Stimulated activated CD4-positive, alpha-beta T cell treated with anti-CD3 and anti-CD28 coated beads, Interleukin-4, amount 100 ng/mL, for 4 hours (primary cell): ENCODE measurements at regions not wholly inside any gene's neighbourhood (a gene's known extent, or its start where the extent isn't known, plus 50 kb on each side); places are given as distances from the start of the nearest gene placed in this dataset.
"Not testable (repeated sequence)": the region's sequence is repeated elsewhere in the genome, so short reads cannot be mapped to it uniquely, and the experiment has no call there.

Experiments used
- DNase-seq, 2 experiments: peaks; one replicate each; pipeline ENCODE4 v3.0.0-alpha.2; 2020

- DNase-seq: no peak
Measured at GRCh38 chr19:27885359-27885758, 1327.6 kb downstream of the UQCRFS1 start.

- no peak for DNase-seq
Measured at GRCh38 chr19:27884376-27884775, 1328.6 kb downstream of the UQCRFS1 start.

GRCh38 chr19:27881213-27881612 is 1331.7 kb downstream of the UQCRFS1 start:
- no peak for DNase-seq

DNA sequence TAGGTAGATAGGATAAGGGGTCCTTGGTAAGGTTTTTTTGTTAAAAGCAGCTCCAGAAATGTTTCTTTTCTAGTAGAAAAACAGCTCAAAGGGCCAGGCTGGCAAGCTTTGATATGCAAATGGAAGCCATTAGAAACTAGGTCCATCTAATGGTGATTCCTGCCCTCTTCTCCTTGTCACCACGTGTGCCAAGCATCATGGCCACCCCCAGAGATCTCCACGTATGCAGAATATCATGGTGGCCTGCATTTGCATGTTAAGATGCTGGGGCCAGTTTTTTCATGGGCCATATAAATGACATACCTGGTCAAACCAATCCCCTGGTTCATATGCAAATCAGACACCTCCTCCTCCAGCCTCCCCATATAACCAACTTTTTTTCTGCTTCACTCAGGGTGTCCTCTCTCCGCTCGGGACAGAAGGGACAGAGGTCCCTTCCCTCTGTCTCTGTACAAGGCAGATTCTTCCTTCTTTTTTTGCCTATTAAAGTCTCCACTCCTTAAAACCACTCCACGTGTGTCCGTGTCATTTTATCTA is 1335.9 kb downstream of the UQCRFS1 start:
- DNase-seq: no peak

DNA sequence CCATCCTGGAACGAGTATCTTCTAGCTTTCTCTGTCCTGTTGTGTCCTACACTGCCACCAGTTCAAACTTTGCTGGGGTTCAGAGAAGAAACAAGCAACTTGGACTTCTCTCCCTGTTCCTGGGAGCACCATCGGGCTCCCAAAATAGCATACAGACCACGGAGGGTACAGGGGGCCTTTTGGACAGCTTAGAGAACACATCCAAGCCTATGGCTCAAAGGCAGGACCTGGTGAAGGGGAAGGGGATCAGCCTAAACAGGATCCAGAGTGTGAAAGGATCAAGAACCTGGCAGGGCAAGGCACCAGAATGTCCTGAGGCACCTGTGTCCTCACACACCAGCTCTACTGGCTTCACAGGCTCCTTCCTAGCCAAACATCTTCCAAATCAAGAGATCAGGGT is 1336.5 kb downstream of the UQCRFS1 start:
- no peak for DNase-seq

DNA sequence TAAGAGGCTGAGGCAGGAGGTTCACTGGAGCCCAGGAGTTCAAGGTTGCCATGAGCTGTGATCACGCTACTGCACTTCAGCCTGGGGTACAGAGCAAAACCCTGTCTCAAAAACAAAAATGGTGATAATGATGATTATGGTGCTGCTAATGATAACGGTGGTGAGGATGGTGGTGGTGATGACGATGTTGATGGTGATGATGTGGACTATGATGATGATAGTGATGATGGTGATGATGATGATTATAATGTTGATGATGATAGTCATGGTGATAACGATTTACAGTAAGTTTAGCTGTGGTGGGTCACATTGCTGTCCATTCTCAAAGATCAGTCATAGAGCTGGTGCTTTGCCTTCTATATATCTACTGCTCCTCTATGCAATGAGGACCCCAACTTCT is 1340.6 kb downstream of the UQCRFS1 start:
- DNase-seq: no peak

GRCh38 chr19:27870293-27870692 is 1342.7 kb downstream of the UQCRFS1 start:
- DNase-seq: no peak

DNA sequence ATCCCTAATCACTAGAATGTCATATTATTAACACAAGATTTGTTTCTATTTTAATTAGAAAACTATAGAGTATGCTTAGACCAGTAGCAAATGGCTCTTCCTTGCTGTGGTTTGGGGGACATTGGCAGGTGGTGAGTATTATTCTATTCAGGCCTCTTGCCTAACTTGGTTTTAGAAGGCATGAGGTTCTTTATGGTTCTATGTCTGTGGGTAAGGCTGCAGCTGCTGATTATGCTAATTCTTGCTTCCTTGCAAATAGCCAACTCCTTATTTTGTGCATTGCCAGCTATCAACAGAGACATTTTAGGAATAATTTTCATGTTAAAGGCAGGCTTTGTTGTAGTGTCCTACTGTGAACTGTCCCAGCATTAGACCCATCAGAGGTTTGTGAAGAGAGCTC is 1344.9 kb downstream of the UQCRFS1 start:
- DNase-seq: no peak

DNA sequence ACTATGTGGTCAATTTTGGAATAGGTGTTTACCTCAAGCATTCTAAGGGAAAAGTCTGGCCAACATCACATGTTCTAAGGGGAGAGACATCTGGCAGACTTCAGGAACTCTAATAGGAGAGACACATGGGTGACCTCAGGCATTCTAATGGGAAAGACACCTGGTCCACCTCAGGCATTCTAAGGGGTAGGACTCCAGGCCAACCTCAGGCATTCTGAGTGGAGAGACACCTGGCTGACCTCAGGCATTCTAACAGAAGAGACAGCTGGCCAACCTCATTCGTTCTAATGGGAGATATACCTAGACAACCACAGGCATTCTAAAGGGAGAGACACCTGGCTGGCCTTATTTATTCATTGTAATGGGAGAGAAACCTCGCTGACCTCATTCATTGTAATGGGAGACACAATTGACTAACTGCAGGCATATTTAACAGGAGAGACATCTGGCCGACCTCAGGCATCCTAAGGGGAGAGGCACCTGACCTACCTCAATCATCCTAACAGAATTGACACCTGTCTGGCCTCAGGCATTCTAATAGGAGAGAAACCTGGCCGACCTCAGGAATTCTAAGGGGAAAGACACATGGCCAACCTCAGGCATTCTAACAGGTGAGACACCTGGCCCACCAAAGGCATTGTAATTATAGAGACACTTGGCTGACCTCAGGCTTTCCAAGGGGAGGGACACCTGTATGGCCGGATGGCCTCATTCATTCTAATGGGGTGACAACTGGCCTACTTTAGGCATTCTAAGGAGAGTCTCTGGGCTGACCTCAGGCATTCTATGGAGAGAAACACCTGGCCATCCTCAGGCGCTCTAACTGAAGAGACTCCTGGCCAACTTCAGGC is 1346.8 kb downstream of the UQCRFS1 start:
- no peak for DNase-seq

GRCh38 chr19:27861411-27861975 is 1351.5 kb downstream of the UQCRFS1 start:
- no peak for DNase-seq

DNA sequence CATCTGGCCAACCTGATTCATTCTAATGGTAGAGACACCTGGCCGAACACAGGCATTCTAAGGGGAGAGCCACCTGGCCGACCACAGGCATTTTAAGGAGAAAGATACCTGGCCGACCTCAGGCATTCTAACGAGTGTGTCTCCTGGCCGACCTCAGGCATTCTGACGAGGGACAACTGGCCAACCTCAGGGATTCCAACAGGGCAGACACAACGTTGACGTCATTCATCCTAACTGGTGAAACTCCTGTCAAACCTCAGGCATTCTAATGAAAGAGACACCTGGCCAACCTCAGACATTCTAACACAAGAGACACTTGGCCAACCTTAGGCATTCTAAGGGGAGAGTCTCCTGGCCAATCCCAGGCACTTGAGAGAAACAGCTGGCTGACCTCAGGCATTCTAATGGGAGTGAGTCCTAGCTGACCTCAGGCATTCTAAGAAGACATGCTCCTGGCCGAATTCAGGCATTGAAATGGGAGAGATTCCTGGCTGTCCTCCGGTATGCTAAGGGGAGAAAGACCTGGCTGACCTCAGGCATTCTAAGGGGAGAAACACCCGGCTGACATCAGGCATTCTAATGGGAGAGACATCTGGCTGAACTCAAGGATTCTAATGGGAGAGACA is 1352.5 kb downstream of the UQCRFS1 start:
- no peak for DNase-seq

- no peak for DNase-seq
Measured at GRCh38 chr19:27859689-27860088, 1353.3 kb downstream of the UQCRFS1 start.

- DNase-seq: no peak
Measured at GRCh38 chr19:27858981-27859581, 1353.9 kb downstream of the UQCRFS1 start.

- DNase-seq: not testable (repeated sequence)
Measured at GRCh38 chr19:27852931-27853330, 1360.0 kb downstream of the UQCRFS1 start.

GRCh38 chr19:27851543-27852060 is 1361.3 kb downstream of the UQCRFS1 start:
- DNase-seq: no peak

DNA sequence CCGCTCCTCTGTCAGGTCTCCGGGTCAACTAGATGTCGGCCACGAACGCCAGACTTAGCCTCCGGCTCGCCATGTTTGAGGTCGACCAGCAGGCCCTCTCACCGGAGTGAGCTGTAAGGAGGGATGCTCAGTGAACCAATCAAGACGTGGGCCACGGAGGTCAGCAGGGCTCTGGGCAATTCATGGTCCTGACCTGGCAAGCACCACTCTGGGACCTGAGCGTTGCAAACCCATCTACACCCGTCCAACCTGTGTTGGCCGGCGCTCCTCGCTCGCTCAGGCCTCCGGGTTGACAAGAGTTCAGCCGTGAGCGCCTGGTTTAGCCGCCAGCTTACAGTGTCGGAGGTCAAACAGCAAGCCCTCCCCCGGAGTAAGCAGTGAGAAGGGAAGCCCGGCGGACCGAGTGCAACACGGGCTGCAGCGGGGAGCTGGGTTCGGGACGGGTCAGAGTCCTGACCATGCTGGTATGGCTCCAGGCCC is 1361.9 kb downstream of the UQCRFS1 start:
- DNase-seq: no peak

- DNase-seq: no peak
Measured at GRCh38 chr19:27846944-27847343, 1366.0 kb downstream of the UQCRFS1 start.

DNA sequence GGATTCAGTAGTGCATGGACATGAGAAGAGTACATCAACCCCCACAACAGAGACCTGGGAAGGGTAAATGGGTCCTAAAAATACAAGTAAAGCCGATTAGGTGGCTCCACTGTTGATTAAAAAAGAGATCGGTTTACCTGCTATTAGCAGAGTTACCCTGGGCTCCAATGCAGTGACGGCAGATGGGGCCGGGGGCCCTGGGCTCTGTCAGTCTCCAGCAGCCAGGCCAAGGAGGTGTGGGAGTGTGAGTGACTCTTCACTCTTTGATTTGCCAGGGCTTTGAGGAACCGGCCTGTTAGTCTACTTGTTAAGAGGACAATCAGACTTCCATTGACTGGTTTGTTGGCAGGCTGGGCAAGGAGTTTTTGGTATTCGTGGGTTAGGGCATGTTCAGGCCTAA is 1368.7 kb downstream of the UQCRFS1 start:
- DNase-seq: no peak

DNA sequence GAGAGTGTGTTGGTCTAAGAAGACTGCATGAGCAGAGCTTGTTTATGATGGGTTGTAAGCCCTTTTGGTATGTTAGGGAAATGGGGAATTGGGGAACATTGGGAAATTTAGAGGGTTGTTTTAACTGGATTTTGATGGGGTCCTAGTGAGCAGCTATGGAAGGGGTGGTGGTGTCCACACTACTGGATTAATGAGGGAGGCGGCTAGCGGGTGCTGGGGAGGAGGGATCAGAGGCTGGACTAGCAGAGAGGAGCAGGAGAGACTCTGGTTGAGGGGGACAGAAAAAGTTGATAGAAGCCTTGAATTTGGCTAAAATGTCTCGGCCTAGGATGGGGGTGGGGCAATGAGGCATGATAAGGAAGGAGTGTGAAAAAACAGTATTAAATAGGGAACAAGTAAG is 1369.1 kb downstream of the UQCRFS1 start:
- no peak for DNase-seq

DNA sequence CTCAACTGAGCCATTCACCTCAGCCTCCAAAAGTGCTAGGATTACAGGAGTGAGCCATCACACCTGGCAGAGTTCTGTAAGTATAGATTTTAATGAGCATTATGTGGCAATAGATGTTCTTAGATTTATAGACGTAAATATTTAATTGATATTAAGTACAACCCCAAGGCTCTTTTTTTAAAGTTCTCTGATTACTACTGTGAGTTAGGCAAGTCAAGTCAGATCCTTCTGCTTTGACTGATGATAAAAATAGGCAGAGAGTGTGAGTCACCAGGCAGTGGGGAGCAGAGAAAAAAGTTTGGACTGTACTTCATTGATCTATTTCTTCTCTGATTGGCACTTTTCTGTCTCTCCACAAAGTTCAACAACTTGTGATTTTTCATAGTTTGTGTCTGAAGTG is 1379.9 kb downstream of the UQCRFS1 start:
- DNase-seq: no peak

GRCh38 chr19:27828829-27829228 is 1384.1 kb downstream of the UQCRFS1 start:
- DNase-seq: no peak

GRCh38 chr19:27824108-27824507 is 1388.8 kb downstream of the UQCRFS1 start:
- DNase-seq: no peak

DNA sequence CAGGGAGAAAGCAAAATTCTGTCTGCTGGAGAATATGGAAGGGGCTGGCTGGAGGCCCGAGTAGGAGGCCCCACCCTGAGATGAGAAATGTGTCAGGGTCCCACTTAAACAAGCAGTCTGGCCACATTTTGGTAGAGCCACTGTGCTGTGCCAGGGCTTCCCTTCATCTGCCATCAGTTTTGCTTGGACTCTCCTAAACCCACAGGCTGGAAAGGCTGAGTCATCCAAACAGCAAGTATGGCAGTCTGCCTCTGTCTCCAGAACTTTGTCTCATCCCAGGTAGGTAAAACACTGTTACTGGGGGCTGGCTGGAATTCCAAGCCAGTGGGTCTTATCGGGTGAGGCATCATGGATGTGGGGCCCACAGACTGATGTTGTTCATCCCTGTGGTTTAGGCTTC is 1390.6 kb downstream of the UQCRFS1 start:
- no peak for DNase-seq
